ENCODE measurements at regions not wholly inside any gene's neighbourhood (a gene's known extent, or its start where the extent isn't known, plus 50 kb on each side); places are given as distances from the start of the nearest gene placed in this dataset.

- TF ChIP-seq CTCF (IDR thresholded peaks at IDR 0.05) (no peak), POLR2A (IDR thresholded peaks at IDR 0.05) (no peak)
Observed at GRCh38 chr2:120796094-120796493, 60.4 kb downstream of the GLI2 start.
